GM18517 (cell line): ENCODE measurements at regions not wholly inside any gene's neighbourhood (a gene's known extent, or its start where the extent isn't known, plus 50 kb on each side); places are given as distances from the start of the nearest gene placed in this dataset.

ENCODE experiments used
- ATAC-seq: cut with Tn5 transposase; IDR thresholded peaks from one replicate; pipeline ENCODE4 v1.9.1; 2021; ENCODE audit warnings: mild to moderate bottlenecking, moderate library complexity; ENCODE audit not compliant: unreplicated experiment

DNA sequence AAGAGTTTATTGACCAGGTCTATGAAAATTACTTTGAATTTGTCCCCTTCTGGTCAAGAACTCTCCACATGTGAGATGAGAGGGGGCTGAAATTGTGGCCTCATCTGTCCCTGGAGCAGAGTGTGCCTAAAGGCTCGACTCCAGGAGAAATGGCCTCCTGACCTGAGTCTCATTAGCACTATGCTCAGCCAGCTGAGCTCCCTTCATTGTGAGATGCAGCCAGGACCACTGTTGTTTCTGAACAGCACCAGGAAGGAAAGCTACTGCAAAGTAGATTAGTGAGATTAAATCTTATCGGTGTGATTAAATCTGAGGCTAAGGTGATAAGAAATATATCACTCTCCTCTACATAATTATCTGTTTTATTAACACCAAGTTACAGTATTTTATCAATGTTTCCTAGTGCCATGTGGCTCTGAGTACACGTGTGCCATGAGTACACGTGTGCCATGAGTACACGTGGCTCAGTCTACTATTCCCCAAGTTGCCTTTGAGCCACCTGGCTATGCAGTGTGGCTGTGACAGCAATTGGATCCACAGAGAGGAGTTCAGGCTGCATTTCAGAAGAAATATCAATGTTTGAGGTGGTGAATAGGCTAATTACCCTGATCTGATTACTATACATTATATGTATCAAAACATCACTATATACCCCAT is 126.9 kb downstream of the IPMK start:
- no peak for ATAC-seq

GRCh38 chr10:58140054-58140453 is 127.6 kb downstream of the IPMK start:
- no peak for ATAC-seq

DNA sequence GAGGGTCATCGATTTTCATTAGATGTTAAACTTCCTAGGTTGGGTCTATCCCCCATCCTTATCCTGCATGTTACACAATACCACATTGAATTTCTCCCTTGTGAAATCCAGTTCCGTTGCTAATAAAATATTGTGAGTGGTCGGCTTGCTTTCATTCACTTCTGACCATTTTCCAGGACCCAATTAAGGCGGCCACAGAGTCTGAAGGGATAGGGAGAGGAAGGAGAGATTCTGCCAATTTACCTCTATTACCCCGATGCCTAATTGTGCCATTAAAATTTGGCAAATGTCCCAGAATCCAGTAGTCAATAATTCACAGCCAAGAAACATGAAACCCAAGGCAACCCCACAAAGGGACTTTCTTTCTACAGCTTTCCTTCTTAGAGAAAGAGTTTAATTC is 129.9 kb downstream of the IPMK start:
- no peak for ATAC-seq

GRCh38 chr10:58115218-58116050 is 152.3 kb downstream of the IPMK start:
- no peak for ATAC-seq

- ATAC-seq = no peak
Measured at GRCh38 chr10:58109731-58110130, 158.0 kb downstream of the IPMK start.

DNA sequence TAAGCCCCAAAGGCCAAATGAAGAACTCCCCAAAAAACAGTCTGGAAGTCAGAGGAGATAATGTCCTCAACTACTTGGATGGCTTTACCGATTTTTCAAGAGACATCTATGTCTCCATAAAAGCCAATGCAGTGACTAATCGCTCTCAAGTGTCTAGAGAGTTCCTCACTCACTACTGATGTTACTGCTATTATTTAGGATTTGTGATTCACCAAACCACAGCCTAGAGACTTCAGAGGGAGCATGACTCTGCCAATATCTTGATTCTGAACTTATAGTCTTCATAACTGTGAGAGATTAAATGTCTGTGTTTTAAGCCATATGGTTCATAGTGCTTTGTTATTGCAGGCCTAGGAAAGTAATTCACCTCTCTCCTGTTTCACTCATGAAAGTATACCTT is 160.2 kb downstream of the IPMK start:
- ATAC-seq = no peak

DNA sequence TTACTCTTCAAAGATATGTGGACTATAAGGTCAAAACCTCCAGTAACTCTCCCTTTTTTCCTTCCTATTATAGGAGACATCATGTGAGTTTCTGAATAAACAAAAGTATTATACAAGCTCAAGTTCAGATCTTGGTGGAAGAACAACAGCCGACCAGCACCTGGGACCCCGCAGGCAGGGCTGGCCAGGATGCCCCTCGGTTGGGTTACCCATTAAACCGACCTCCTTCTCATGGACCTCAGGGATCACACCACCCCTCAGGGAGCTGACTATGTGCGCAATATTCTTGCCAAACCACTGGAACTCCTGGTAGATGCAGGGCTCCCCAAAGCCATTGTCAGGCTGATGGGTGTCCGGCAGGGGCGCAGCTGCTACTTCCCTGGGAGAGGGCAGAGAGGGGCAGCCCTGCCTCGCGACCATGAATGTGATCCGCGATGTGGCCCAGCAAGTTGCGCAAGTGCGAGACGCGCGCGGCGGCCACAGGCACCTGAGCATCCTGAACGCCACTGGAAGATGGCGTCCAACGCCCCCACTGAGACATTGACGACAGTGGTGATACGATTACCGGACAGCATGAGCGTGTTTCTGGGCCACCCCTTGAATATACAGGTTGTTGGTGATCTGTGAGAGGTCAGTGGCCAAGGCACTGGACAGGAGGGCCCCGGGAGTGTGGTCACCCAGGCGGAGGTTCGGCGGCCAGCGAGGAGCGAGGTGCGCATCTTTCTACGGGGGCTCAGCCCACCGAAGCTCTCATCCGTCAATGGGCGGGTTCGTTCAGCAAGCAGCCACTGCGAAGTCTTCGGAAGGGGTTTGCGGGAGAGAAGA is 161.3 kb downstream of the IPMK start:
- ATAC-seq = no peak

- no peak for ATAC-seq
Measured at GRCh38 chr10:58104351-58104751, 163.3 kb downstream of the IPMK start.

- ATAC-seq = no peak
Measured at GRCh38 chr10:58102897-58103296, 164.8 kb downstream of the IPMK start.

DNA sequence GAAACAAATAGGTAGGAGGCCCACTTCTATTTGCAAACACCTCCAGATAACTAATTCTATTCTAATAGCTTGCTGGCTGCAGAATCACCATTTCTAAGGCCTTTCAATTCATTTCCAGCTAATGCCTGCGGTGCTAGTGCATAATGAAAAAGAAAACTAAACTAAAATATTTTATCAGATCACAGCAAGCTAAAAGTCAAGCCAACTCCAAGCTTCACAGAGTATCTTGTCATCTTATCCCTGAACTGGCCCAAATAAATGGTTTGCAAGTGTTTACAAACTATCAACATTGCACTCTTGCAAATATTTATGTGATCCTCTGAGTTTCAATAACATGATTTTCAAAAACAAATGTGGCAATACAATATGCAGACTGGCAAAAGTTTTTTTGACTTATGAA is 166.0 kb downstream of the IPMK start:
- ATAC-seq = no peak

DNA sequence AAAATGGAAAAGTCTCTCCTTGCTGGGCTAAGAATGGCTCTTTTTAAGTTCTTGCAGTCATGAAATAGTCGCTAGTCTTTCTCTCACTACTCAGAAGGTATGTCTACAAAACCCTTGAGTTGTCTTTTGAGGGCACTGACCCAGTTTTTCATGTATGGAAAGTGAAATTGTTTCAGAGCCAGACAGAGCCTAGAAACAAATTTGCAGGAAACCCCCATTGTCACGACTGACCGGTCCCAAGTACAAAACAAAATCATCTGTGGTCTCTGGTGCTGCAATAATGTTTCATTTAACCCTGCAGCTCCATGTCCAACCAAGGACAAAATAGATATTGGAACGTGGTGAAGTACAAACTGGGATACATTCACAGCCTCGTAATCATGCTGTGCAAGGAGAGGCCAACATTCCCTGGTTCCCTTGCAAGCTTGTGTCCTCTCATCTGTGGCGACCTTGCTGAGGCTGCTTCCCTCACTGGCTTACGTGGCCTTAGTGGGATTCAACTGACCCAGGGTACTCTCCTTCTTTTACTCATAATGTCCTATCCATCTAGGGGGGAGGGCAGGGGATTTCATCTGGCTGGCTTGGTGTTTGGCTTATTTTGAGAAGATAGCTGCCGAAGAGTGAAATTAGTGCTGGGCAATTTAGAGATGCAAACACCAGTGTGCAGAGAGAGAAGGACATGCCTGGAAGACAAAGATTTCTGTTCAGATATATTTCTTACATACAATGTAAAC is 172.5 kb downstream of the IPMK start:
- ATAC-seq = no peak

GRCh38 chr10:58091886-58092285 is 175.8 kb downstream of the IPMK start:
- ATAC-seq = no peak

DNA sequence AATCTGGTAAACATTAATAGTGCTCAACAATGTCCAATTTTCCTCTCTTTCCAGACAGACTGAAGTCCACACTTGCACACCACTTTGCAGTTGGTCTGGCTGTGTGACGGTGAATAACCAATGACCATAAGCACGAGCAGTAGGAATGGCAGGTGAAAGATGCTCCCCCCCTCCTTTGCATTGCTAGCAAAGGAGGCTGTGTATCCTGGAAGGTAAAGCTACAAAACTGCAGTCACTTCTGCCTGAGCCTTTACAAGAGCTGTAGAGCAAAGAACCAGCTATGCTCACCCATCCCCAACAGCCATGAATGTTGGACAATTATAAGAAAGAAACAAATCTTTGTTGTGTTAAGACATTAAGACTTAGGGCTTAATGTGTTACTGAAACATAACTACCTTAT is 178.0 kb downstream of the IPMK start:
- no peak for ATAC-seq

- ATAC-seq = no peak
Measured at GRCh38 chr10:58087896-58088295, 179.8 kb downstream of the IPMK start.

GRCh38 chr10:58086763-58087150 is 180.9 kb downstream of the IPMK start:
- no peak for ATAC-seq

DNA sequence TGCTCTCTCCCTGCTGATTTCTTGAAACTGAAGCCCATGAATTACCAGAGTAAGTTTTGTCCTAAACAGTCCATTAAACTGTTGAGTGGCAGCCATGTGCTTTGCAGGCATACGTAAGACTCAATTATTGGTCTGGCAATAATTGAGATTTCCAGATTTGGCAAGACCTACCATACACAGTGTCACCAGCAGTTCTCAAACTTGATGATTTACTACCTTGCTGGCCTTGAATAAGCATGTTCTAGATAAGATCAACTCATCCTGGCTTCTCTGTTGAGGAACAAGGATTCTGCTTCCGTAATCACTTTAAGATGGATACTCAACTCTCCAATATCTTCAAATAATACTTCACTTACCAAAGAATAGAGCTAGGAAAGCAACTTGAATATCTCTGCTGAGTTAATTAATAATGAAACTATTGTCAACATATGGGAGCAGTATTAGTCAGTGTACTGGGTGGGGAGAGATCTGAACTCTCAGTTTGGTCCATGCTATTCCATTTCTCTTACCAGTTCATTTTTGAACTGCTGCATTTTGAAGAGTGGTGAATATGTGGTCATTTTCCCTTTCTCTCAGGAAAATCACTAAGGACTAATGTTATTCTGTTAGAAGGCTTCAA is 181.4 kb downstream of the IPMK start:
- peak; percentile 64 for ATAC-seq

- ATAC-seq = no peak
Measured at GRCh38 chr10:58082248-58082647, 185.4 kb downstream of the IPMK start.

DNA sequence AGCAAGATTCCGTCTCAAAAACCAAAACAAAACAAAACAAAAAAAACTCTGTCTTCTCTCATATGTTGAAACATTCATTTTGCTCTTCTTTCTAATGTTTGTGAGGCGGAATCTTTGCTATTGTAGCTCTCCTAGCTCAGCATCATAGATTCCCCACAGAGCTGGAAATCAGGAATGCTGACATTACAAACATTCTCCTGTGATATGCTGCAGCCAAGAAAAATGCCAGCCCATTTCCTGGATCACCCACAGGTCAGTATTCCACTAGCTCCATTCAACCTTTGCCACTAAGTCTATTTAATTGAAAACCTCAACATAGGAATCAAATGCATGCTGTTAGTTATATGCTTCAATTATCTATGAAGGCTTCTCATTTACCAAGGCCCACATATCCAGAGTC is 186.3 kb downstream of the IPMK start:
- no peak for ATAC-seq

- no peak for ATAC-seq
Measured at GRCh38 chr10:58079461-58079860, 188.2 kb downstream of the IPMK start.

- no peak for ATAC-seq
Measured at GRCh38 chr10:58072634-58073033, 195.1 kb downstream of the IPMK start.

DNA sequence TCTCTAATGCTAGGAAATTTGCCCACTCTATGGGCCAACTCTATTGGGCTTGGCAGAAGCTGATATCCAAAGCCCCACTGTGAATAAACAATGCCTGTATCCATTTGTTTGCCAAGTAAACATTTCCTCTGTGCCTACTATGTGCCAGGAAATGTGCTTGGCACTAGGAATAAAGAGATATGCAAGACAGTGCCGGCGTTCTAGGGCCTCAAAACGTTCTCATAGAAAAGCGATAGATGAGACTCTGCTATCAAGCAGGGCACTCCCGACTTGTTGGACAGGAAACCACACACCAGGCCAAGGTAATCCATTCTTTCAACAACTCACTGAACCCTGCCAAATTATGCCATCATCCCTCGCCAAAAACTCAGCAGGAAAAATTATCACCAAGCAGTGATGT is 196.7 kb downstream of the IPMK start:
- no peak for ATAC-seq
